GM18870 (cell line): ENCODE measurements at regions not wholly inside any gene's neighbourhood (a gene's known extent, or its start where the extent isn't known, plus 50 kb on each side); places are given as distances from the start of the nearest gene placed in this dataset.
"Not testable (repeated sequence)": the region's sequence is repeated elsewhere in the genome, so short reads cannot be mapped to it uniquely, and the experiment has no call there.

Experiments used
- ATAC-seq: cut with Tn5 transposase; IDR thresholded peaks from one replicate; pipeline ENCODE4 v1.9.1; 2021; ENCODE audit warnings: moderate library complexity; ENCODE audit not compliant: unreplicated experiment

DNA sequence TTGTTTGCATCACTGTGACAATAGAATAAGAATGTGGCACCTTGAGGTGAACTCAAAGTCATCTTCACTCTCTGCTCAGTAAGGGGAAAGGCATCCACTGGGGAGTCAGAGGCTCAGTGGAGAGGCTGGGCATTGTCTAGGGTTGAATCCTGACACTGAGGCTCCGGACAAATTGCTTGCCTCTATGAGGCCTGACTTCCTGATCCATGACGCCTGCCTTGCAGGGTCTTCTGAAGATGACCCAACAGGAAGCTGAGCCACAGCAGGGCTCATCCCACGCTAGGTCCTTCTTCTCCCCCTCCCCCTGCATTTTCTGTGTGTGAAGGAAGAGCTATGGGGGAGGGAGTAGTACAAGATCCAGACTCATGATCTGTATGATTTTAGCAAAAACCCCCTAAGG, 265.1 kb downstream of the SH3BP4 start:
- ATAC-seq, result no peak

GRCh38 chr2:235217846-235218245, 266.0 kb downstream of the SH3BP4 start:
- no peak for ATAC-seq

DNA sequence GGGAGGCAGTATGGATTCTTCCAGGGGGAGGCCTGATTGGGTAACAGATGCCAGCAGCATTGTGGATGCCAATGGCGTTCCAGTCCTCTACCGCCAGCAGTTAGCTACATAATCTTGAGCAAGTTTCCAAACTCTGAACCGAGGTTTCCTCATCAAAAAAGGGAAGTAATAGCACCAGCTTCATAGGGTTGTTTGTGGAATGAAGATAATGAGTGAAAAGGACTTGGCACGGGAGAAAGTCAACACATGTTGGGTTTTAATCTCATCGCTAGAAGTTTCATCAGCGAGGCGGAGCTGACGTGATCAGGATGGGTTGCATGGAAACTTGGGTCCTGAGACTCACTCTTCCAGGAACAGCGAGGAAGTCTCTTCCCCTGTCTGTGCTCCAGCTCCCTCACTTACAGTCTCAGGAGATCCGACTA, 266.7 kb downstream of the SH3BP4 start:
- ATAC-seq, result no peak

GRCh38 chr2:235219048-235219447, 267.2 kb downstream of the SH3BP4 start:
- ATAC-seq, result no peak

- no peak for ATAC-seq
Measured at GRCh38 chr2:235220331-235220730, 268.5 kb downstream of the SH3BP4 start.

GRCh38 chr2:235223011-235223410, 270.8 kb upstream of the AGAP1 start:
- no peak for ATAC-seq

DNA sequence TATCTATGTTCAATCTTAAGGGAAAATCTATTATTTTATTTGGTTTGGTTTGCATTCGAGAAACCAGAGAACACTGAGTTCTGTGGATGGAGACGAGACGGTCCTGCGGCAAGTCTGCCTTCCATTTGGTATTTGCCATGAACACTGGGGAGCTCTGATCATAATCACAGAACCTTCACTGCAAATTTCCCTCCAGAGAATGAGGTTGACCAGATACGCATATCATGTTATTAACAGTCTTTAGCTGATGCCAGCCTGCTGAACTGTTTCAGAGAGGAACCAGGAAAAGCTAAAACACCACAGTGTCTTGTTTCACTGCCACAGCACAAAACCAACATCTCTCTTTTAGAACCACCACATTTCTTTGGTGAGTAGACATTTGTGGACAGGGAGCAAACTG, 269.4 kb upstream of the AGAP1 start:
- no peak for ATAC-seq

GRCh38 chr2:235225261-235225660, 268.6 kb upstream of the AGAP1 start:
- ATAC-seq, result no peak

DNA sequence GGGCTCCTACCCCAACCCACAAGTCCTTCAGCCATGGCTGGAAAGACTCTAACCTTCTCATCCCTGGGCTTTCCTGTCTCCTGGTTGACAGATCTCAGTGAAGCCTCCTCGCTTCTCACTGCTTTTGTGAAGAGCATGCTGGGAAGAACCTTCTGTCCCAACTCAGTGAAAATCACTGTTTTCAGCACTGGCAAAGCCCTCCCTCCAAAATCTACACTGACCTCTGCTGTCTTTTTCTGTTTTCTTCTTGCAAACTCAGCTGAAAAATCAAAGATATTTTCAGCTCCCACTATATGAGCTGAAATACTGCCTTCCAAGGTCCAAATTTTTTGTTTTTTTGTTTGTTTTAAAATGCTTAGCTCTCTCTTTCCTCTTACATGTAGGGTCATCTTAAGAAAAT, 266.3 kb upstream of the AGAP1 start:
- no peak for ATAC-seq

DNA sequence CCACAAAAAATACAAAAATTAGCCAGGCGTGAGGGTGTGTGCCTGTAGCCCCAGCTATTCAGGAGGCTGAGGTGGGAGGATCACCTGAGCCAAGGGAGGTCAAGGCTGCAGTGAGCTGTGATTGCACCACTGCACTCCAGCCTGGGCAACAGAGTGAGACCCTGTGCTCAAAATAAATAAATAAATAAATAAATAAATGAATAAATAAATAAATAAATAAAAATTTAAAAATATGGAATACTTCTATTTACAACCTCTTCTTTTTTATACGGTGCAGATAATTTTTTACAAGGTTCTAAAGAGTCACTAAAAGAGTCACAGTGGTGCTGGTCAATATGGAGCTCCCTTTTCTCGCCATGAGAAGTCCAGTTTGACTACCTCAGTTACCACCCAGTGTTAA, 265.4 kb upstream of the AGAP1 start:
- not testable (repeated sequence) for ATAC-seq

DNA sequence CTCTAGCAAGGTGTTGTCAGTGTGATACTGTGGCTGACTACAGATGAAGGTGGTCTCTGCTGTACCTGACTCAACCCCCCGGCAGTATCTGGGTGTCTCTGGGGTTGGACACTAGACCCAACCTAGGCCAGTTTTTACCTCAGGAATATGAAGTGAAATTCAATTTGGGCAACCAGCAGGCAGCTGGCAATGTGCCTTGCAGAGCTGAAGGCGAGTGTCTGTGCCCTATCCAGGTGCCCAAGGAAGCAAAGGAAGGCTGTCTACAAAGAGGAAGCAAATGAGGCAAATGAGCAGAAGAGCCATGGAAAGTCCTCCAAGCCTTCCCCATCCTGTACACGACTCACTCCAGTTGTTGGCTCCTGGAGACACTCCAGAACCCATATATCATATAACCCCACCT, 264.6 kb upstream of the AGAP1 start:
- no peak for ATAC-seq

DNA sequence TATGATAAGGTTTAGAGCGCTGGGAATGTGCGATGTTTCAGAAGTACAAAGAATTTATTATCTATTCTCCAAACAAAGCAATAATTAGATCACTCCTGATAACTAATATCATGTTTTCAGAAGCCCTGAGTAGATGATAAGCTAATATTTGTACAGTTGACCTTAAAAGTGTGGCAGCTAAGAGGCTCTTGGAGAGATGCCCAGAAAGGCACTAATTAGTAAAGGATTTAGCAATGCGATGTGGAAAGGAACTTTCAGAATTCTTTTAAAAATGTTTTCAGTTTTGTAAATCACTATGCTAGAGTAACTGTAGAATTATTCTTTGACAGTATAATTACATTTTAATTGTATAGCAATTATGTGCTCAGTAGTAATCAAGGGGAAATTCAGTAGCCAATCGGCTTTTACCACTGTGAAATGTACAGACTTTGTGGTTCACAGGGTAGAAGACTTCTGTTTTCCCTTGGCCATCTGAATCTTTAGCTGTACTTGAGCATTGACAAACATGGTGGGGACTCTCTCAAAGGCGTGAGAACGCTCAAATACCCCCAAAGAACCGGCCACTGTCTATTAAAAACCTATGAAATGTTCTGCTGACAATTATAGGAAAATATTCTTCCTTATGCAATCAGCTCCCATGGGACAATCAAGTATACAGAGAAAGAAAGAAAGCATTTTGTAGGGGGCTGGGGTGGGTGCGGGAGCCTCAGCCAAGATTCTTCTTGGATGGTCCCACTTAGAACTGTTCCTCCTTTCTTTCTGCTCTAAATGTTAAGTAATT, 262.8 kb upstream of the AGAP1 start:
- no peak for ATAC-seq

DNA sequence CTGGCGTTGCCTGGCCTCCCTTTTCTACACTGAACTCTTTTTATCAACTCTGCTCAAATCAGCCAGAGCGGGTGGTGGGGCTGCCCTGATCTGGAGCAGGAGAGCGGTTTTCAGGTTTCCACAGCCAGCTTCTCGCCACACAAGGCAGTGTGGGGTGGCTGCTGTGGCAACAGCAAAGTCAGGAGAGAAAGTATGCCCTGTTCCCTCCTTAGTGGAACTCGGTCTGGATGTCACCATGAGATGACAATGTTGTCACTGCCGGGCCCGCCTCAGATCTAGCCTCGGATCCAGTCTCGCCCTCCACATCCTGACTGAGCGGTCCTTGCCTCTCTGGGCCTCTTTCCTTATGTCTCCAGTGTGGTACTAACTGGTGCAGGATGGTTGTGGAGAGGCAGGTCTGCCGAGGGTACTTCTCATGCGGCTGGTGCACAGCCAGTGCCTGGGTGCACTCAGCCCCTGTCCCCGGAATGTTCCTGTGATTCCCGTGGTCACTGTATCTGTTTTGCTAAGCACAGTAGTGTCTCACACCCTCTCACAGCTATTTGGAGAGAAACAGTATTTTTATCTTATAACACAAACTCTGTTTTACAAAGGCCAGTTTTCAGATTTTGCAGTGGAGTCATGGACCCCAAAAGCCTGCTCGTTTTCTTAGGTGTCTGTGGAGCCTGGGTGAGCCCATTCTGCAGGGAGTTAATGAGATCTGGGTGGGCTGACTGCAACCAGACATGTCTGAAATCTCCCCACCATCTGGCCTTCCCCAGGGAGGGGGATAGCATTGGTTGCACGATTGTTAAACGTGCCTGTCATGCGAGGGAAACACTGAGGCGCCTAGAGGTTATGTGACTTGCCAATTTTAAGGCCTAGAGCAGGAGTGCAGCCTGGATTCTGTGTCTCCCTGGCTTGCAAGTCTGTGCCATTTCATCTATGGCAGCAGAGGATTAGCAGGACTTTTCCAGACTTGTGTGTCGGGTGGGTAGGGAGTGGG, 261.1 kb upstream of the AGAP1 start:
- no peak for ATAC-seq

DNA sequence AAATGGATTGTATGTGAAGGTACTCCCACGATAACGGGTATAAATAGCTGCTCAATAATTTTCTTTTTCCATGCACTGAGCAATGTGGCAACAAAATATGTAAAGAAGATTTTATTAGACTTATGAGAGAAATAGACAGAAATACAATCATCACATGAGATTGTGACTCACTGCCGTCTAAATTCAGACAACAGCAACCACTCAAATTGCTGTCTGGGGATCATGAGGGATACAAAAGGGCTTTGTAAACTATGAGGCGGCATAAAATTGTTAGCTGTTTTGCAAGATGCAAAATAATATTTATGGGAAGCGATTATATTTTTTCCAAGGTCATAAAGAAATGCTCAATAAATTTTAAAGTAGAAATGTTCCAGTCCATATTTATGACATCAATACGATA, 259.1 kb upstream of the AGAP1 start:
- no peak for ATAC-seq

DNA sequence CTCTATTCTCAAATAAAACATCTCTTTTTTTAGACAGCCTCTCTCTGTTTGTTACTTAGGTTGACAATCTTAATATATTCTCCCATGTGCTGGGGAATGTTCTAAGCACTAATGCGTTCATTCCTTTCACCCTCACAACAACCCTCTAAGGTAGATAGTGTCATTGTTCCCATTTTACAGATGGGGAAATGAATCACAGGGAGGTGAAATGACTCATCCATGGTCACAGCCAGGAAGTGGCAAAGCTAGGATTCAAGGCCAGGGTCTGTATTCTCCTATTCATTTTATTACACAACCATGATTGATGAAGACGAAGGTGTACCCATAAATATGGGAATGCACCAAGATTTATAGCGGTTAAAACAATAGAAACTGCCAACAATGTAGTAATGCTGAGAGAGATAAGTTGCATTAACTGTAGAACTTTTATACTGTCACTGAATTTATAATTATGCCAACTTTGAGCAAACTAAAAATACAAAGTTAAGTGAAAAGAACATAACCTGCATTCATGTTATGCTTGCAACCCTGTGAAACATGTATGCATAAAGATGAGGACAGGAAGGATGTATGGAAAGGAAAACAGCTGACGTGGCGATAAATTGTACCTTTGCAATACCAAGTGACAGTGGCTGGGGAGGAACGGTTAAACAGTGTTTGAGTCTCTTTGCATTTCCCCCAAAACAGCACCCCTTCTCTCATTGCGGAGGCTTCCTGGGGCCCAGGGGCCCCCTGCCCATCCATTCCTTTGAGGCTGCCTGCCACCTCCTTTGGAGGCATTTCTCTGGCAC, 257.7 kb upstream of the AGAP1 start:
- no peak for ATAC-seq

GRCh38 chr2:235238537-235238936, 255.3 kb upstream of the AGAP1 start:
- ATAC-seq, result no peak

- ATAC-seq, result no peak
Measured at GRCh38 chr2:235240574-235240973, 253.3 kb upstream of the AGAP1 start.

GRCh38 chr2:235244255-235245220, 249.3 kb upstream of the AGAP1 start:
- no peak for ATAC-seq

- ATAC-seq, result no peak
Measured at GRCh38 chr2:235247001-235247400, 246.8 kb upstream of the AGAP1 start.

DNA sequence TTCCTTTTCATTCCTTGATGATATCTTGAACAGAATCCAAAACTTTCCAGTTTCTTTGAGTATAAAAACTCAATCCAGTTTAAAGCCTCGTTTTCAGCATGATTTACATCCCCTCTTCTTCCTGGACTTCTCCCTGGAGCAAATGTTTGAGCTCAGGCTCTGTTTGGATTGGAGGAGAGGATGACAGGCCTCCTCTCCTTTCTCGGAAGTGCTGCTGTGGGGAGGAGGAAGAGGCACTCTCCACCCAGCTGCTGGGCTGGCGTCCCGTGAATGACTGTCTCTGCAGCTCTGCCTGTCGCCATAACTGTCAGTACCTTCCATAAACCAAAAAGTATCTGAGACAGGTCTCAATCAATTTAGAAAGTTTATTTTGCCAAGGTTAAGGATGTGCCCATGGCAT, 238.2 kb upstream of the AGAP1 start:
- ATAC-seq, result no peak
